Globus pallidus (tissue), 1 donor: ENCODE measurements at regions not wholly inside any gene's neighbourhood (a gene's known extent, or its start where the extent isn't known, plus 50 kb on each side); places are given as distances from the start of the nearest gene placed in this dataset.

Experiments
- DNase-seq: peaks from one replicate; pipeline ENCODE4 v3.0.0-alpha.2; 2015; ENCODE audit warnings: low spot score

DNA sequence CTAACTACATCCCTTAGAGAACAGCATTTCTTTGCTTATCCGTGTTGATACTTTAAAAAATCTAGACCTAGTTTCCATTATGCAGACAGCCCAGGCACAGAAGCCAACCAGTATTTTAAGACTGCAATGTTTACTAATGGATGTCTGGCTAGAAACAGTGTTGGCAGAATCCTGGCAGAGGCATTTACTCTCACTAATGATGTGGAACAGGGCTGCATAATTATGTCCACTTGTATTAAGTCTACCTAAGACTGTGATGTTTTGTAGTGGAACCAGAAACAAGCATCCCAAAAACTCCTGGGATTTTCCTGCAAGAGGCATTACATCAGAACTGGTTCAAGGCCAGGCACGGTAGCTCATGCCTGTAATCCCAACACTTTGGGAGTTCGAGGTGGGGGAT lies 50.2 kb upstream of the PICALM start:
- peak; percentile 41 for DNase-seq
